NCI-H2196 (cell line): ENCODE measurements at regions not wholly inside any gene's neighbourhood (a gene's known extent, or its start where the extent isn't known, plus 50 kb on each side); places are given as distances from the start of the nearest gene placed in this dataset.

ENCODE experiments used
- DNase-seq: peaks from one replicate; lab custom pipeline; 2025; ENCODE audit not compliant: unreplicated experiment; lab: John Stamatoyannopoulos, UW

DNA sequence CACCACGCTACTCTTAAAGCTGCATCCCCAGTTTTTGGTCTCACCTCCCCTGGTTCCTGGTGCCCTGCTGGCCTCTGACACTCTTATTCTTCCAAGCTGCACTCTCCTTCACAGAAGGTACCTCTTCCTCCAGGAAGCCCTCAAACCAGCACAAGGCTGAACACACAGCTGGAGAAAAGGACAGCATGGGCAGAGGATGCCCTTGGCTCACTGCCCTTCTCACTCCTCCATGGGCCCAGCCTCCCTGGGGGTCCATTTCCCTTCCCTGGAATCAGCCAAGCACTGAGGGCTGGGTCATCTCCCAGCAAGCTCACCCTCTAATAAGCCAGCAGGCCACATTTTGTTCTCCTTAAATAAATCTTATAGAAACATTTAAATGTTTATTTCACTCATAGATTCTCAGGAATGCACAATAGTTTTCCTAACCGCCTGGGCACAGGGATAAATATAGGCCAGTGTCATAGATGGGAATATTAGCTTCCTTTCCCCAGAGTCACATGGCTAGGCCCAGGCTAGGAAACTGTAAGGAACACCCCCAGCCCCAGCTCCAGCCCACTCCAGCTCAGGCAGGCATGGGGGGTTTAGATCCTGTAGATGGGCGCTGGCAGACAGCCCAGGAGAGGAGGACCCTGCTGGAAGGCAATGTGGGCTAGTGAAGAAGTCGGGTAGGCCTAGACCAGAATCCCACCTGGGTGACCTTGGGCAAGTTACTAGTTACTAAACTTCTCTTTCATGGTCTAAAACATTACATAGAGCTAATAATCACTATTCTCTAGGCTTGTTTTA, 51.5 kb downstream of the IRAG1 start:
- no peak for DNase-seq

DNA sequence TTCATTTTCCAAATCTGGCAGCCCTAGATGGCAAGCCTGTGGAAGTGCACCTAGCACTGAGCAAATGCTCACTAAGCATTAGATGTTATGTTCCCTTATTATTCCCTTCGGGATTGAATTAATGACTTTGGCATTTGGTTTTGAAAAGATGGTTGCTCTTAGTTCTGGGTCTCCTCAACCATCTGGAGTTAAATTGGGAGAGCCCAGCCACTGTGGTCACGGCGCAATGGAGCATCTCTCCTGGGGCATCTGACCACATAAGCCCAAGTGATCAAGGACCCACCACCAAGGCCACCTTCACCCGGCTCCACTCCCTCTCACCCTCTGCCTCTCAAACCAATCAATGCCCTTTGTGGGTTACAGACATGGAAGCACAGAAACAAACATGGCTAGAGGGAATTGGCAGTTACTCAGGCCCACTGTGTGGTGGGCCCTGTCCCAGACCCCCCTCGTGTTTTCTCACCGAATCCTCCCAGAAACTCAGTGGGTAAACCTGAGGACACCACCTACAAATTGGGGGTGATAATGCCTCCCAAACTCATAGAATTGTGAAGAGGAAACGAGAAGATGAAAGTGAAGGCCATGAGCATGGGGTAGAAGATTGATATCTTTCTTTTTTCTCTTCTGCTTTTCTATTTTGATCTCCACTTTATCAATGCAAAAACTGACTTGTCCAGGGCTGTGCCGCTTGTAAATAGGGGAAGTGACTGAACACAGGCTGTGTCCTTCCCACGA, 52.2 kb downstream of the IRAG1 start:
- DNase-seq: no peak

DNA sequence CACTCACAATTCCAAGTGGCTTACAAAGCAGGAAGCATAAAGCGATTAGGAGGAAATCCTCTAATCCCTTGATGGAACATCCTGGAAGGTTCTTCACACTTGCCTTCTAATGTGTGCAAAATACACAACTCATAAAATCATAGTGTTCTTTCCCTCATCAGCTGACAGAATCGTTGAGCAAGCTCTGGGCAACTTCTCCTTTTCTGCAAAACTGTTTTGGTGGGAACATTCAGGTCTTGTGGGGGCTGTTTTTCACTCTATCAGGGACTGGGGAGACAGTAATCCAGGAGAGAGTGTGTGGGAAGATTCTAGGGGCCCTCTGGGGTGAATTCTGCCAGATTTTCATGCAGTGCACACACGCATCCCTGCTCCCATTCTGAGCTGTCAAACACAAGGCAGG, 53.2 kb downstream of the IRAG1 start:
- DNase-seq: no peak

DNA sequence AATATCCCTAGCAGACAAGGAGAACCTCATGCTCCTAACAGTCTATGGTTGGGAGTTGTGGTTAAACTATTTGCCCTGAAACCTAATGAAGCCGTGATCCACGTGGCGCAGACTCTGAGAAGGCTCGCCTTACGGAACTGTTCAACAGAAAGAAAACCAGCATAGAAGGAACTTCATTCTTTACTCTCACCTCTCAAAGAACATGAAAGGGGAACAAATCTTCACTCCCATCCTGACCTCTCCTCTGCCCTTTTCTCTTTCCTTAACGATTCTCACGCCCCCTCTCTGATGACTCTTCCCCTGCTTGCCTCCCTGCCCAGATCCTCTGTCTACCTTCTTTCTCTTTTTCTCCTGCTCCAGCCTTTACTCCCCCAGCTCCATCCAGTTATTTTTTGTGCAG, 54.2 kb downstream of the IRAG1 start:
- DNase-seq: no peak

DNA sequence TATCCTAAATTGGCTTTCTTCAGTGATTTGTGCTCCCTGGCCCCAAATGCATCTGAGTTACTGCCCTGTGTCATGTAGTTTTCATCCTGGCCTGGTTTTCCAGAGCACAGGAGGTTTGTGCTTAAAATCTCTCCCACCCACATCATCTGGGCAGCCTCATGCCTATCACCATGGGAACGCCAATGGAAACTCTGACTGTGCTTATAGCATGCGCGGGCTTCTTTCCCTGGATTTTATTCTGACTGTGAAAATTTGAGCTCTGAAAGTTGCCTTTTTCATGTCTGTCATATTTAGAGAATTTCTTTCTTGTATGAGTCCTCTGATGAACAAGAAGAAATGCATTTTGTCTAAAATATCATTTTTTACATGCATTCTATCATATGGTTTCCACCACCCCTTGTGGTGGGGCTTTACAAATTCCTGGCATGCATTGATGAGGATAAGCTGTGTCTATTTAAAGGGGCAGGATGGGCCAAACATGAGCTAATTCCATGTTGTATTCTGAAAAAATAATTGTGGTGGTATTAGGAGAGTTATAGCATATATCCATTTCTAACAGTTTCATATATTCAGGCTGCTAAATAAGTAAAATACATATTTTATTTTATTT, 55.1 kb downstream of the IRAG1 start:
- DNase-seq: no peak

DNA sequence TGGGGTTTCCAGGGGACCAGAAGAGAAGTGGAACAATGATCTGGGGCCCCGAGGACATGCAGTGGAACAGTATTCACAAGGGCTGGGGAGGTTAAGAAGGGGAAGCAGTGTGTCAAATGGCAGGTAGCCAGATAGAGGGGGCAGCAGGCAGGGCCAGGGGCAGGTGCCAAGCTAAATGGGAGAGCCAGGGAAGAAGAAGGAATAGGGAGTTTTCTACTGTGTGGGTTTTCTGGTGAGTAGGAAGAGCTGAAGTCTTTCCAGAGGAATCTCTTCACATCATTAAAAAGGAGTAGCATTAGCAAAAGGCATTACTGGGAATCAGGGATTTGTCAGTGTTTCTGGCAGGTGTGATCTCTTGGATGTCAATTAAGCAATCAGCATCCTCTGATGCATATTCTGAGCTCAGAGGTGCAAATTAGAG, 55.8 kb downstream of the IRAG1 start:
- no peak for DNase-seq

DNA sequence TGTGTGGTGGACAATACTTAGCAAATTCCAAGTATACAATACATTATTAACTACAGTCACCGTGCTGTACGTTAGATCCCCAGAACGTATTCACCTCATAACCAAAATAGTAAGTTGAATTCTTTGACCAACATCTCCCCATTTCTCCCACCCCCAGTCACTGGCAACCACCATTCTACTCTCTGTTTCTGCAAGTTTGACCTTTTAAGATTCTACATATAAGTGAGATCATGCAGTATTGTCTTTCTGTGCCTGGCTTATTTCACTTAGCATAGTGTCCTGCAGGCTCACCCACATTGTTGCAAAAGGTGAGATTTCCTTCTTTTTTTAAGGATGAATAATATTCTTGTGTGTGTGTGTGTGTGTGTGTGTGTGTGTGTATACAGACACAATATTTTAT, 59.1 kb downstream of the IRAG1 start:
- DNase-seq: no peak

DNA sequence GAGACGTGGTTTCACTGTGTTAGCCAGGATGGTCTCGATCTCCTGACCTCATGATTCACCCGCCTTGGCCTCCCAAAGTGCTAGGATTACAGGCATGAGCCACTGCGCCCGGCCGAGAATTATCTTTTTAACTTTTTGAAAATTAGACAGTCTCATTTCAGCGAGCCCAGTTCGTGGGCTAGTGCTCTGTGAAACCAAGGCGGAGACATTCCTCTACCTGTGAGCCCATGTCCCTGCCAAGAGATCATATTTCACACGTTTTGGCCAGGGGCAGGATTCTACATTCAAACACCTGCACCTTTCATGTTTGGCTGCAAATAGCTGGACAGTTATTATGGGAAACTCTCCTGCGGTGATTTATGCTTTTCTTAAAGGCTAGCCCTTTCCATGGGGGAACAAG, 60.3 kb downstream of the IRAG1 start:
- DNase-seq: no peak

DNA sequence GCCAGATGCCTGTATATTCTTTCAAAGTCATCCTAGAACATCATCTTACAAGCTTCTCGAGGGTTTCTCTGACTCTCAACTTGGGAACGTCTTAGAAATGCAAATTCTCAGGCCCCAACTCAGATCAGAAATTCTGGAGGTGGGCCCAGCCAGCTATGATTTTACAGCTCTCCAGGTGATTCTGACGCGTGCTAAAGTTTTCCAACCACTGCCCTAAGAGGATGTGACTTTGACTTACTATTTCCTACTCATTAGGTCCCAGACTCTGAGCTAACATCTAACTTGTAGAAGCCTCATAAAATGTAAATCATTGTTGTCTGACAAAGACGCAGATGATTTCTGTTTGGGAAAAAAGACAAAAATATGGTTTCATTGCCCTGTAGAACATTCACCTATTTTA, 61.1 kb downstream of the IRAG1 start:
- no peak for DNase-seq

DNA sequence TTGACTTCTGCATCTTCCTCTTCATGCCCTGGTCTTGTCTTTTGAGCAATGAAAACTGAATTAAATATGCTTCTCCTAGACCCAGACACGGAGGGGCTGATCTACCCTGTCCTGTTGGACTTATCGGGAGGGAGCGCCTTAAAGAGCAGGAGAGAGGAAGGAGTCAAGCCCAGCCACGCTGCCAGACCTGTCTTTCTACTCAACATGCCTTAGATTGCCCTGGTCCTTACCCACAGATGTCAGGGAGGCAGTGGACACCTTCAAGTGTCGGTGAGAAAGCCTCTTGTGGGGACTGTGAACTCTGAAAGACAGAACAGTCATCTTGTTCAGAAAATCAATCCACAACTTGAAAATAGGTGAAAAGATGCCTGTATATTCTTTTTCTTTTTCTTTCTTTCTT, 61.8 kb downstream of the IRAG1 start:
- no peak for DNase-seq

DNA sequence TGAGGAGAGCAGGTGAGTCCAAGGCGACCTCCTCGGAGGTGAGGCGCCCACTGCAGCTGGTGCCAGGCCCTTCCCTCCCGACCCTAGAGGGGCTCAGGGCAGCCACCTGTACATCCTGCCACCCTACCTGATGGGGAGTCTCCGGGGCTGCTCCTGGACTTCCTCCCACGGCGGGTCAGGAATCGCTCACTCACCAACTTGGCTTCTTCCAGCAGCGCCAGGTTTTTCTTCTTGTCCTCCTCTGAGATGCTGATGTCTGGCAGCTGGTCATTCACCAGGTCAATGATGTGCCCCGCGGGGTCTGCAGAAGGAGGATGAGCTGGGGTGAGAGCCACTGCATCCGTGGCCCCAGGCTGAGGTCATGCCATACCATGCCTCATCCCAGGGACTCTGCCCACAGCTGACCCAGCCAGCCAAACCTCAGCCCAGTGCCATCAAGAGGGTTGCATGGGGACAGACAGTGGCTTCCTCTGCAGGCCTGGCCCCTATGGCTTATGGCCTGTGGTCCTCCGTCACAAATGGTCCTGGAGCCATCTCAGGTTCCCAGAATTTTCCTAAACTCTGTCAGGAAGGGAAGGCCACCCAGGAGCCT, 61.0 kb upstream of the LYVE1 start:
- DNase-seq: no peak

DNA sequence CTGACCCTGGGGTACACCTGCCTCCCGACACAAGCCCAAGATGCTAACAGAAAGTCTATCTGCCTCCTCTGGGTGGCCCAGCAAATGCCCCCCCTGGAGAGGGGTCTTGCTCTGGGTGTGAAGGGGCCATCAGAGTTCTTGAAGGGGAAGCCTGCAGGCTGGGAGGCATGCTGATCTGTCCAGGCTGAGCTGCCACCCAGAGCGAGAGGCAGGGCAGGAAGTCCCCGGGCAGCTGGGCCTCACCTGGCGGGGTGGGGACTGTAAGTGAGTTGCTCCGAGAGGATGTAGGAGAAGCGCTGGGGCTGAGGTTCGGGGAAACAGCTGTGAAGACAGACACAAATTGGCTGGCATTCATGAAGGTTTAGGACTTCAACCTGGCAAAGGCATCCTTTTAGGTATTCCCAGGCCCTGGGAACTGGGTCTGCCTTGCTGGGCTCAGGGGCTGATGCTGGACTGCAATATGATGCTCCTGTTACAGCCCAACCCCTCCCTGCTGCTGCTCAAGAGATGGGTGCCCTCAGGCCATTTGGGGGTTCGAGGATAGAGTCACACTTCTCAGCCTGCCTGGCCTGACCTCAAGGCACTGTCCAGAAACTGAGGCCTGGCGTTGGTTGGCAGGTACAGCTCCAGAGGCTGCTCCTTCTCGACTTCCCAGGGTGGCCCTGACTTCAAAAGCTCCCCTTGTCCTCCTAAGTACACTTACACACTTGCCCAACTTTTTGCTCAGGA, 60.2 kb upstream of the LYVE1 start:
- DNase-seq: no peak

DNA sequence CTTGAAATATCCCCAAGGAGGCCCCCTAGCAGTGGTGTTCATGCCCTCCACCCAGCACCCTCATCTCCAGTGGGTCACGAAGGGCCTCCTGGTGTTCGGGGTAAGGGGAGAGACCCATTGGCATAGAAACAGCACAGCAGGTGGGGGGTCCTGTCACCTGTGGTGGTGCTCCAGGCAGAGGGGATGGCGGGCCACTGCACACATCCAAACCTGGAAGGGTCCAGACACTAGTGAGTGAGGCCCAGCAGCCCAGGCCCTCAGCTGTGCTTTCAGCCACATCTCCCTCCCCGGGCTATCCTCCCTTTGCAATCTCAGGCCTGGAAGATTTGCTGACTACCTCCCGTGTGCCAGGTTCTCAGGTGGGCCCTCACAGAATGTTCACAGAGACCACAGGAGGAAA, 59.4 kb upstream of the LYVE1 start:
- no peak for DNase-seq

DNA sequence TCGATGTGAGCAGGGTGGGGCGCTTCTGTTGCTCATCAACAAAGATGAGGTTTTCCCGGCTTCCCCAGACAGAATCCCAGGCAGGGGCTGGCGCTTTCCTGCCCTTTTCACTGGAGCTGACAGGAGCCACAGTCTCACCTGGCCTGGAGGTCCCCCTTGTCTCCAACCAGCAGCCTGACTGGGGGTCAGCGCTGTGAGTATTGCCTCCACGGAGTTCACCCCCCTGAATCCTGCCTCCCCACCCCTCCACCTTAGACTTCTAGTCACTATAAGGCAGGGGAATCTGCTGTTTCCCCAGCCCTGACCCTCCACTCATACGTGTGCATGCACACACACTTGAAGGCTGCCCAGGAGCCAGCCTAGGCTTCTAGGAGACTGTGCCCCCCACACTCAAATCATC, 58.8 kb upstream of the LYVE1 start:
- no peak for DNase-seq

DNA sequence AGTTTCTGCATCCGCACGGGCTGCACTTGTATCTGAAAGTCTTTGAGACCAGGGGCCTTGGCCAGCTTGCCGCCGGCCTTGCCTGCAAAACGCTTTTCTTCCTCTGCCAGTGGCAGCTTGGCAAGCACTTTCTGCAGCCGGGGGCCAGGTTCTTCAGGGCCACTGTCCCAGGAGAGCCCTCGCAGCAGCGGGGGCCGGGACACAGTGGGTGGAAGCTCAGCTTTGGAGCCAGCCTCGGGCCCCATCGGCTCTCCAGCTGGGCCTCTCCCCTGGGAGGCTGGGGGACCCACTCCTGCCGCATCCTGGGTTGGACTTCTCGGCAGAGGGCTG, 57.5 kb upstream of the LYVE1 start:
- DNase-seq: no peak

DNA sequence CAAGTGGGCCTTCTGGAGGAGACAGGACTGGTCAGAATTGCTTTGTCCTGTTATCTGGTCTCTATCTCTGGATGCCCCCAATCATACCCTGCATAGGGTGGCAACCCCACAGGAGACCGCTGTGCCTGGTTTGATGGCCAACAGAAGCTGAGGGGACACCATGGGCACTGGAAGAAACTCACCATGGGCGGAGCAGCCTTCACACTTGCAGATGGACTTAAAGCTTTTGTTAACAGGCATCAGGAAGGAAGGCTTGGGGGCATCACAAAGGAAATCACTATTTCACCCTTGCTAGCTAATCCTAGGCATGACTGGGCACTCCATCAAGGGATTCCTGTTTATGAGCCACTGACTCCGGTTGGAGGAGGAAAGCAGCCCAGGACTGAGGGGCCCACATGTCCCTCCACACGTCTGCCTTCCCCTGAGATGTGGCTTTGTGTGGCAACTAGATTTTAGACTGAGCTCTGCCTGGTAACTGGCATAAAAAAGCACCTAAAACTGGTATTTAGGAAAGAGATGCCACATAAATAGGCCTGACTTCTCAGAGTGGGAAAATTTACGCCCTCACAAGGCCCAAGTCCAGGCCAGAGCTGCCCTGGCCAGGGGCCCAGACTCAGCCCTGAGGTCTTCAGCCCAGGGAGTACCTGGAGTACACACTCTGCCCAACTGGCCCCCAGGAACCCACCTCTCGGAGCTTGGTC, 57.0 kb upstream of the LYVE1 start:
- DNase-seq: no peak

DNA sequence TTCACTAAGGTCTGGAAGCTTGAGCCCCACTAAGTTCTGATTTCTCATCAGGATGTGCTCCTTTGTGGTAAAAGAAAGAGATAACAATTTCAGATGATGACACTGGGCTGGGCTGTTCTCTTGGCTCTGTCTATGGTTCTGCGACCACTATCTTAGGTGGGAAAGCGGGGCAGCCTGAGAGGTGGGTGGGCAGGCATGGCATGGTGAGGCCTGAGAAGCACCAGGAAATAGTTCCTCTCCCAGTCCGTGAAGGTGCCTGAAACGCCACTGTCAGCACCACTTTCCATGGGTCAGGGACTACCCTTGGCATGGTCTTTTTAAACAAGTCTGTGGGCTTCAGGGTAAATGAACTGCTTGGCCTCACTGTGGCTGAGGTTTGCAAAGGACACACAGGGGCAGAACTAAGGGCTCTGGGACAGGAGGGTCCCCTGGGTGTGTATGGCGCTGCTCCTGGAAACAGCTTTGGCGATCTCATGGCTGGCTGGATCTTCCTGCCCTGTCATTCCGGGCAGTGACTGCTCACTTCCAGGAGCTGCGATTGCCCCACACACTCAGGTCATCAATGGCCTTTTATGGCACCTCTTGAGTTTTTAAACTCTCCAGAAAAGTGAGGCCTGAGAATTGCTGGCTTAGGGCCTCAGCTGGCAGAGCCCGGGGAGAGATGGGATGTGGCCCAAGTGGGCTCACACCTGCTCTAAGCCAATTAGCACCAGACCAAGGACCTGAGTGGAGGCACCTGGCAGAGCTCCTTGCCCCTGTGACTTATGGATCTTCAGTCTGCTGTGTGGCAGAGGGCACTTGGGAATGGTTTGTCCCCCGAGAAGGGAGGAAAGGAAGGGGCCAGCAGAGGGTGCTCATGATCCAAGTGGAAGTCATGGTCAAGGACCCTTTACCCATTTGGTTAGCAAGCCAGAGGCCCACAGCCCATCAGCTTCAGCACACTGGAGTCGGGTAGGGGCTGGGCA, 55.6 kb upstream of the LYVE1 start:
- DNase-seq: peak; percentile 31

DNA sequence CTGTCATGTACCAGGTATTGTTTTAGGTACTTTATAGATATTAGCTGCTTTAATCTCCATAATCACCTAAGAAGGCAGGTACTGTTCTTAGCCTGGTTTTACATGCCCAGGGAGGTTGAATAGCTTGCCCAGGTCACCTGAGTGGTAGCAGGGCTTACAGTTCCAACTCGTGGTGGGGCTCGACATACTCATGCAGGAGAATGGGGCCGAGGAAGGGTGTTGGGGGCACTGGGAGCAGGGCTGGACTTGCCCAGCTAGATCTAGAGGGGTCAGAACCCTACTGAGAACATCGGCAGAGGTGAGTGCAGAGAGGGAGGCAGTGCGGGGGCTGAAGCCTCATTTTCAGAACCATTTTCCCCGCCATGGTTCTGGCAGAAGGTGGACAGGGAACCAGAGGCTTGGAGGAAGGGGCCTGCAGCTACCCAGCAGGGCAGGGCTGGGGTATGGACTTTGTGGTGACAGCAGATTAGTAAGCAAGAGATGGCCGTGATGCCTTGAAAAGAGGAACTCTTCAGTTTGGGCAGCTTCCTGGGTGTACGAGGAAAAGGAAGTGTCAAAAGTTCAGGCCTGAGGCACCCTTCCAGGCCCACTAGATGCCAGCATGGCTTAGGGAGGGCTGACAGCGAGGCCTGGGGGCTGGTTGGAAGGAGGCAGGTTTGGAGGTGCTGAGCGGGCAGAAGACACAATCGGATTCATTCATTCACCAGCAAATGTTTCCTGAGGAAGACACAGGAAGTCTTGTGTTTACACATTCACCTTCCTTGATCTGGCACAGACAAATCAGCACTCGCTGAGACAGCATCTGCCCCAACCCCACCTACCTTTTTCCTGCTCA, 54.7 kb upstream of the LYVE1 start:
- no peak for DNase-seq

DNA sequence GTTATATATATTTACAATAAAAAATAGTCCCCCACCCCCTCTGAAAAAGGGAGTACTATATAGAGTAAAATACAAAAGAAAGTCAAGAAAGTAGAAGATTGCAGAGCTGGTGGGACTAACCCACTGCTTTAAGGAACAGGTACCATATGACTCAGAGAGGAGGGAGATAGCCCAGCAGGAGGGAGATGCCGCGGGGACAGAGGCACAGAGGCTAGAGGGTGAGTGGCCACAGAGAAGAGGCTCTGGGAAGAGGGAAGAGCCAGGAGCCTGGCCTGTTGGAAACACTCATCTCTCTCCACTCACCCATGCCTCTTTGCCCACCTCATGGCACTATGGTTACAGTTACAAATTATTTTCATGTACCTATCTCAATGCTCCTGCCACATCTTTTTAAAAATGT, 53.6 kb upstream of the LYVE1 start:
- DNase-seq: no peak
